GM18861 (cell line): ENCODE measurements at regions not wholly inside any gene's neighbourhood (a gene's known extent, or its start where the extent isn't known, plus 50 kb on each side); places are given as distances from the start of the nearest gene placed in this dataset.

Source experiments
- ATAC-seq: cut with Tn5 transposase; IDR thresholded peaks from one replicate; pipeline ENCODE4 v1.9.1; 2021; ENCODE audit not compliant: unreplicated experiment

DNA sequence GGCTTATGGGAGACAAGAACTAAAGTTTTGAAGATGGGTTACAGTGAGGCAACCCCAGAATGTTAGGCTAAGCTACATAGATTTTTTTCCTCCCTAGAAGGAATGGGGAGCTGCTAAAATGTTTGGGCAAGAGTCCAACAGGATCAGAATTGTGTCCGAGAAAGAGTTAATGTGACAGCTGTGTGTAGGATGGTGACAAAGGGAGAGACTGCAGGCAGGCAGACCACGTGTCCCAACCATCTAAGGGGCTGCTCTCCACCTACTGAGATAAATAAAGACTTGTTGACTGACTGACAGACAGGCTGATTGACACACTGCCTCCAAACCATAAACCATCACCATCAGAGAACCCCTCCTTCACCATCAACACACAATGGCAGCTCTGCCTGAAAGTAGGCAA is 133.7 kb upstream of the CTTNBP2NL start:
- no peak for ATAC-seq

DNA sequence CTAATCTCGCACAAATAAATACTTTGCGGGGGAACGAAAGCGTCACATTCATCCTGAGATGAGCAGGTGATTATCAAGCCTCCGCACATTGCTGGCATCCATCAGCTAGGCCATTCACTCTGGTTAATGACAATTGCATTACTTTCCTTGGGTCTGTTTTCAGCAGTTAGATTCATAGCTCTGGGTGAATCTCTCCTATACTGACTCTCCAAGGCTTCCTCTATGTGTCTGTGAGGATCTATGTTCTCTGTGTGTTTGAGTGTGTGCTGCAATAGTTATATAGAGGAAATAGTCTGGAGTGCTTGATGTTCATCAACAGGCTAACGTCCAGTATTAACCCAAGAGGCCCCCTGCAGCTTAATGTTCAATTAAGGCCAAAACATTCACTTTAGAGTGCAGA is 133.0 kb upstream of the CTTNBP2NL start:
- no peak for ATAC-seq

DNA sequence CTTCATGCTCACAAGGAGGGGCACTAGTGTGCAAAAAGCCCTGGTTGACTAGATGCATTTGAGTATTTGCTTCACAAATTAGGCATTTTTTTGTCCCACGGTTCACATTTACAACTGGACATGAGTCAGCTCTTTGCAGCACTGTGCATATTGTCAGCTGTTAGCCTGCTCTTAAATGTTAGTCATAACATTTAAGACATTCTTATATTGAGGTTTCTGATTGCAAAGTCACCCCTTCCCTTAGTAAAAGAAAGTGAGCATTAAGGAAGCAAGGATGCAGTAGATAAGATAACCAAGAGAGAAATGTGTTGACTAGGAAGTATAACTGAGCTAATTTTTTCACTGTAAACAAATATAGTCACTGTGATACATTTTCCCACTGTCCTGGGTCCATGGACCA is 132.6 kb upstream of the CTTNBP2NL start:
- ATAC-seq = no peak

DNA sequence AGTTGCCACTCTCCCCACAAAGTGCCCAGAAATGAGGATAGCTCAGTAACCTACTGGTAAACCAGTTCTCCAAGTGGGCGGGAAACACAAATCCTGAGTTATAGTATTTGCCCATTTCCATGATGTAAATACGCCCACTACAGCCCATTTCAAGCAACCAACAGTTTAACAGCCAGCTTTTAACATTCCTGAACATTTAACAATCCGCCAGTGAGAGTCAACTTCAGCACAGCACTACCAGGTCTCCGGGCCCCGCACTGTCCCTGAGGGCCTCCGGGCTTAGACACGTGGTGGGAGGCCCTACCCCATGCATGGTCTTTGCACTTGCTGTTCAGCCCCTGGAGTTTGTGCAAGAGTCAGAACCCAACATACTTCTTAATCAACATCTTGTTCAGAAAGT is 132.0 kb upstream of the CTTNBP2NL start:
- no peak for ATAC-seq

DNA sequence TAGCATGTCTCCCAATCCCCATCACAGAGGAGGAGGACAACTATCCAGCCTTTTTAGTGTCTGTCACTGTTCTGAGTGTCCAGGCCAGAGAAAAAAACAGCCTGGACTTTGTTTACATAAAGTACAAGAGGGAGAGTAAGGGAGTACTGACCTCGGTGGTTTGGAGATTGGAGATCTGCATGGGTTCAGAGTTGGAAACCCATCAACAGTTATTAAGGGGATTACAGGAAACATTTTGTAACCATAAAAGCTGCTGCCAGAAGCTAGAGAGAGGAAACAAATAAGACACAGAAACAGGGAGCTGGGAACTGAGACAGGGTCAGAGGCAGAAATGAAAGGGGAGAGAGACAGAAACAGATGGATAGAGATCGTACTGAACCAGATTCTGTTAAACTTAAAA is 131.5 kb upstream of the CTTNBP2NL start:
- ATAC-seq = no peak

DNA sequence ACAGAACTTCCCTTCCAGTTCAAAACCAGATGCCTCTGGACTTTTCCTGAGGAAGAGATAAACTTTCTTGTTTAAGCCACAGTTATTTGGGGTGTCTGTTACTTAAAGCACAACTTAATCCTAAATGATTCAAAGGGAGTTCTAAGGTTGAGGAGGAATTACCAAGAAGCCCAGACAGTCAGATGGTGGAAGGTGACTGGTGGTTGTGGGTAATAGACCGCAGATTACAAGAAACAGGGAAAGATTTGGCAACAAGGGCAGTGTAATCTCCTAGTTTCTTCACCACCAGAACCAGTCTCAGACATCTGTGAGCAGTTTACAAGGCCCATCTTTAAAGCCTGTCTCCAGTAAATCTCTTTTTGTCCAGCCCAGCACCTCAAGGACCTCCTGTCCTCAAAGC is 130.1 kb upstream of the CTTNBP2NL start:
- ATAC-seq = no peak

DNA sequence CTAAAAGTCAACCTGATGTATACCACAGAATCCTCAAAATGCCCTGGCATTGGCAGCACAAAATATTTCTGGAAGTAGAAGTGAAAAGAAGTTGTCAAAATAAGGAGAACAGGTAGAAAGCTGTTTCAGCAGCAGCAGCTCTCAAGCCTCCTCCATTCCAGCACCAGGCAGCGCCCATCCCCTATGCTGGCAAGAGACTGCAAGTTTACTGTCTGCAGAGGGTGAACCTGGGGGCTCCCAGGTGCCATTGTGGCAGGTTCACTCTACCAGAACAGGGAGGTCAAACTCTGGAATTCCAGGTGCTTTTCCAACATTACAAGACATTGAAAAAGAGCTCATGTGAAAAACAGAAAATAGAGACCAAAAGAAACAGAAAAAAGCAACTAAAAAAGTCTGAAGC is 128.8 kb upstream of the CTTNBP2NL start:
- no peak for ATAC-seq

DNA sequence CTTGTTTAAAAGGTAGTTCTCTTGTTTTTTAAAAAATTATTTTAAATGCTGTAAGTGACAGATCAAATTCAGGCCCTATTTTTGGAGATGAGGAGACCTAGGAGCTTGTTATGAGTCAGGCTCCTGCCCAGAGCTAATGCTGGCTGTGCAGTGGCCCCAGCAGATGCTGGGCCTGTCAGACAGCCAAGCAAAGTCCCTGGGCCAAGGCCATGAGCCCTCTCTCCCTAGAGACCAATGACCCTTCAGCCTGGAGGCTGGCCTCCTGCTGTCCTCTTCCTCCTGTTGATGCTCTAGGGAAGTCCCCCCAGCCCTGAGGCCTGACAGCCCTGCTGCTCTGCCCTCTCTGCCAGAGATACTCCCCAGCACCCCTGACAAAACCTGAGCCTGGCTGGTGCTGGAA is 128.1 kb upstream of the CTTNBP2NL start:
- ATAC-seq = no peak

DNA sequence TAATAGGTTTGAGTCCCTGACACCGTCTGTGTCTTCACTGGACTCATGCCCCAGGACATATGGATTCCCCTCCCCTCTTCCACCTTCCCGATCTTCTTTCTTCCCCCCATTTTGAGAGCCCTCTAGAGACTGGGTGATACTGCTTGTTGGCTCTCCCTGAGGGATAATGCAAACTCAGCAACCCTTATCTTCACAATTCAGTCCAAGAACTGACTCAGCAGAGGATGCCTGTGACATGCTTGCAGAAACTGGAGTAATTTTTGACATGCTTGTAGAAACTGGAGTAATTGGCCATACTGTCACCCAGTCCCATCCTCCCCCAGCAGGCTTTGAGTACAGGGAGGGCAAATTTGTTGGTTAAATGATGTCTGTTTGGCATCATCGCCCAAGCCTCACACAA is 127.6 kb upstream of the CTTNBP2NL start:
- no peak for ATAC-seq

DNA sequence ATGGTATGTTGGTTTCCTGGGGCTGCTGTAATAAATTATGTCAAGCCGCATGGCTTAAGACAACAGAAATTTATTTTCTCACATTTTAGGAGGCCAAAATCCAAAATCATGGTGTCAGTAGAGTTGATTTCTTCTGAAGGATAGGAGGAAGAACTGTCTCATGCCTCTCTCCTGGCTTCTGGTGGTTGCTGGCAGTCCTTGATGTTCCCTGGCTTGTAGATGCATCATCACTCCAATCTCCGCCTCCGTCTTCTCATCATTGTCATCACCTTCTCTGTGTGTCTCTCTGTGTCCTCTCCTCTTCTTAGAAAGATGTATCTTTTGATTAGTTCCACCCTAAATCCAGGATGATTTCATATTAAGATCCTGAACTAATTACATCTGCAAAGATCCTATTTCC is 124.7 kb upstream of the CTTNBP2NL start:
- ATAC-seq = no peak

DNA sequence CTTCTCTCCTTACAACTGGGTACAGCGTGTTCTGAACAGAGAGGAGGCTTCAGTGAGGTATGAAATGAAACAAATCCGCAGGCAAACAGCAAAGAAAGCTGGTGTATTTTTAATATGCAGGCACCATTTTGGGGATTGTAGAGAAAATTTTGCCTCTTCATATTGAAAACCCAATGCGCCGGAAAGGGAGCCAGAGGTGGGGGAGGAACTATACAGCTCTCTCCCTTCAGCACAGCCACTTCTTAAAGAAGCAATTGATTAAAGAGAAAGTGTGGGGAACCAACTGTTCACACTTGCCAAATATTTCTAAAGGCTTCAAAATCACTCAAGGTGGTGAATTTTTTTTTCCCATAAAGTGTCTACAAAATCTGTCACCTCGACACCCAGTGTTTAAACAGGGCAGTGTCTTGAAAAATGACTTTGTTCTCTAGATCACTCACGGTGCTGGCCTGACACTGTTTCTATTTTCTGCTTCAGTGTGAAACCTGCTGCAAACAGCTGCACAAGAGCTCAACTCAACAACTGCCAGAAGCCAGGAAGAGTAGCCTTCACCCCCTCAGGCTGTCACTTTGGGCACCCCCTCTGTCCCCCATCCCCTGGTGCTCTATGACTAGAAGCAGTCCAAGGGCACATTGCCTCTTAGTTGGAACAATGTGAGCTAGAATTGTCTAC is 123.8 kb upstream of the CTTNBP2NL start:
- no peak for ATAC-seq

DNA sequence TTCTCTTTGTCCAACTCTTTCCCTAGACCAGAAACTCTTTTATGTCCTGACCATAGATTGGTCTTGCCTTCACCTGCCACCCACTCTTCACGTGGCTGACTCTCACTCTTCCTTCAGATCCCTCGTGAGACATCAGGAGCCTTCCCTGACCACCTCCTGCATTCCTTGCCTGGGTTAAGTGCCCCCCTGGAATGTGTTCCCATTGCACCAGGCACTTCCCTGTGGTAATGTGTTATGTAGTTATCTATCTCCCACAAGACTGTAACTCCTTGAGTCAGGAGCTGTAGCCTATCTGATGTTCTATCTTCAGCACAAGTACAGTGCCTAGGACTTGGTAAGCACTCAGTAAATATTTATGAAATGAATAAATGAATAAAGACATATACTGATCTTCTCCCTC is 111.2 kb upstream of the CTTNBP2NL start:
- ATAC-seq = no peak

DNA sequence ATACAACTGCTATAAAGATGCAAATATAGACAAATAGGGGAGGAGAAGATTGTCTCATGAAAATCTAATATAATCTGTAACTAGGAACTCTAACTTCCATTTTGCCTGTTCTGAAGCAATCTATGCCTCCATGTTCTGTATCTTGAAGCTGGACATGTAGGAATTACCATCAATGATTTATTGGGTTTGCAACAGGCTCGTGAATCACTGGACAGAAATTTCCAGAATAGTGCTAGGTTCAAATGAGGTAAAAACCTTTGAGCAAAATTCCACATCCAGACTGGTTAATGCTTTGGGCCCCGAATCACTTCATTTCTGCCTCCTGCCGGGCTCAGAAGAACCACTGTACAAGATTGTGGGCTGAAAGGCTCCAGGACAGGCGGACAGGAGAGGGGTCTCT is 110.7 kb upstream of the CTTNBP2NL start:
- no peak for ATAC-seq

DNA sequence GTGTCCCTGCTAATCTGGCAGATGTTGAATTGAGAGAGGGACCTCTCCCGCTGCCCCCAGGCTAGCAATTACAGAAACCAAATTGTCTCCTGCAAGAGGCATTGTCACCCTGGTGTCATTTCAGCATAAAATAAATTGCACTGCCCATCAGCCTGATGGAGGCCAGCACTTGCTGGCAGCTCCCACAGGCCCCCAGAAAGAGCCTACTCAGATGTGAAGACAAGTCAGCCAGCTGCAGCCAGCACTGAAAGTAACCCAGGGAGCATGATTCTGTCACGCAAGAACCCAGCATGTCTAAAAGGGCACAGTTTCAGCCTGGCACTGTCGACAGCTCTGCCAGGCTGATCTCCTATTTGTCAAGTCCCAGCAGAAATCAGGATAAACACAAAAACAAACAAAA is 110.3 kb upstream of the CTTNBP2NL start:
- ATAC-seq = no peak

DNA sequence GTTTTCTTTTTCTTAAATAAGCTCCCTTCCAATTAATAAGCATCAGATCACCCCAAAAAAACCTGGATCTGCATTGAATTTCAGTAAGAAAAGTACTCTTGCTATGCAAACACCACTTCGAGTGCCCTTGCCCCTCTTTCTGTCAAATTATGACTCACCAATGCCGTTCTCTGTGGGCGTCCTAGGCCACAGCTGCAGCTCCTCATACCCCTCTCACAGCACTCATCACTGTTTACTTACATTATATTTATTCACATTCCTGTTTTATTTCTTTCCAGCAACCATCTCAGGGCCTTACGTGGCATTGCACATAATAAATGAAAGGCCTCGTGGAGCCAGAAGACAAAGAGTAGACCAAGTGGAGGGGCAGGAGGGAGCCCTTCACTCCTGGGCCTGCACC is 99.1 kb upstream of the CTTNBP2NL start:
- ATAC-seq = no peak

DNA sequence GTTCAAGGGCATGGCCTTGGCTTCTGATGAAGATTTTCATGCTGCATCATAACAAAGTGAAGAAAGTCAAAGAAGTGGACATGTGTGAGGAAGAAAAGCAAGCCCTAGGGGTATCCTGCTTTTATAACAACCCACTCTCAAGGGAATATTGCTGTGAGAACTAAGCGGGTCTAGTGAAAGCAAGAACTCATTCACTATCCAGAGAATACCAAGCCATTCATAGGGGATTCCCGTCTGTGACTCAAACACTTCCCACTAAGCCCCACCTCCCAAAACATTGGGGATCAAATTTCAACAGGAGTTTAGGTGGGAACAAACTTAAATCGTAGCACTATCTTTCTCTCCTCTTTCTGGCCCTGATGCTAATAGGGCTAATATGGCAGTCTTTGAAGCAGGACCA is 98.5 kb upstream of the CTTNBP2NL start:
- ATAC-seq = no peak

DNA sequence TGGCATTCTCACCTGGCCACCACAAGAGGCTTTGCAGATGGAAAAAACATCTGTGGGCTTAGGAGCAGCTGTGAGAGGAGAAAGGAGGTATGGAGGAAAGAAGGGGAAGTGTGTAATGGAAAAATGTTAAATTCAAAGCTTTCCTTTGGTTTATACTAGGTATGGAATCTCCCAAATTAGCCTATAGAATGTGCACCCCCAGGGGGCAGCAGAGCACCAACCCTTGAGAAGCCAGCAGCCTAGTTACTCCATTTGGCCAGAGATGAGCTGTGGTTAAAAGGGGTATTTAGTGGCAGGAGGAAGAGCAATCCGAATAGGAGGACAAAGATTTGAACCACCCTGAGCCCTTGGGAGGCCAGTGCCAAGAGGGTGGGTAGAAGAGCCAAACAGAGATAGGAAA is 97.5 kb upstream of the CTTNBP2NL start:
- no peak for ATAC-seq

DNA sequence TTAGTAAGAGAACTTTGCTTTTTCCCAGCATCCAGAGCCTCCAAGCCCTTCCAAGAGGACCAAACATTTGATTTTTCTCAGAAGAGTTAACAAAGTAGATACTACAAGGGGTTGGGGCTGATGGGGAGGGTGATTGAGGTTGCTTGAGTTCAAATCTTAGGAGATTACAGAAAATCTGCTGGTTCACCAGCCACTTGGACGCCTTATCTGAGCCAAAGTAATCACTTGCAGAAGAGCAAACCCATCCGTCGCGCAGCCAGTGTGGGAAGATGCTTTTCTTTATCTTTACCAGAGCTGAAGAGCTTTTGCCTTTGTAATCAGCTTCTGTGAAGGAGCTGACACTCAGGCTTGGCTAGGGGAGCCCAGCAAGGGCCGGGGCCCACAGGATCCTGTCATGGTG is 91.9 kb upstream of the CTTNBP2NL start:
- no peak for ATAC-seq

DNA sequence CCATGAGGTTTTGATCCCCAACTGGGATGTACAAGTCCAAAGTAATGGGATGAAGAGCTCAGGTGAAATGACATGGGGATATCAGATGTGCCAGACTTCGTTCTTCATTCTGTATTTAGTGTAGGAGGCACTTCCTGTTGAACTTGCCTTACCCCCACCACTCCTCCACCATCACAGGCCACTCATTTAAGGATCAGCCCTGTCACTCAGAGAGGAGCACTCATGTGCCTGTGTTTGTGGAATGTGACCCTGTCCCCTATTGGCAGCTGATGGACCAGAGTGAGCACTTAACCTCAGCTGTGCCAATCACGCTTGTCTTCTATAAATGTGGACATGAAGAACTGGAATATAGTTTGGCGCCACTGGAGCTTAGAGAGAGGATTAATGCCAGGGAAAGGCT is 91.4 kb upstream of the CTTNBP2NL start:
- no peak for ATAC-seq

DNA sequence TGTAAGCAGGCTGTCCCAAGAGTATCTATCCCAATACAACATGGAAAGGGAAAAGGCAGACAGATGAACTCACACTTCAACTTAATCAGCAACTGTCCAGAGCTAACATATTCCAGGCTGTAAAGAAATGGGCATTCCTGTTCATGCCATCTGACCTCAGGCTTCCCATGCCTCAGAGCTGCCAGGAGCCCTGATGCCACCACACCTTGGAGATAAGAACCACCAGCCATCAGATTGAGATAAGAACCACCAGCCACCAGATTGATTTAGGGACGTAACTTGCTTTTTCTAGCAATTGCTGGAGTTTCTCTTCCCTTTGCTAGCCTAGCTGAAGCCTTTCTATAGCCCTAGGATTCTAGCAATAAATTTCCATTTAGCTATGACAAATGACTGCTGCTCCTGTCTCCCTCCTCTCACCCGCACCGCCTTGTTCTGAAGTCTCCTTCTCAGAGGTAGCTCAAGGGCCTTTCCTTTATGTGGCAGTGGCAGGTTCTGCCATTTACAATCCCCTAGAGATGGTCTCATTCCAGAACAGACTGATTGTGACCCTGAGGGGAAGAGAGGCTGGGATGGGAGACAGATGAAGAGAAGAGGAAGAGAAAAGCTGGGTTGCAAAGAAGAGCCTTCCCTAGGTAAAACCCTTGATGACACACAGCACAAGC is 88.0 kb upstream of the CTTNBP2NL start:
- ATAC-seq = no peak

DNA sequence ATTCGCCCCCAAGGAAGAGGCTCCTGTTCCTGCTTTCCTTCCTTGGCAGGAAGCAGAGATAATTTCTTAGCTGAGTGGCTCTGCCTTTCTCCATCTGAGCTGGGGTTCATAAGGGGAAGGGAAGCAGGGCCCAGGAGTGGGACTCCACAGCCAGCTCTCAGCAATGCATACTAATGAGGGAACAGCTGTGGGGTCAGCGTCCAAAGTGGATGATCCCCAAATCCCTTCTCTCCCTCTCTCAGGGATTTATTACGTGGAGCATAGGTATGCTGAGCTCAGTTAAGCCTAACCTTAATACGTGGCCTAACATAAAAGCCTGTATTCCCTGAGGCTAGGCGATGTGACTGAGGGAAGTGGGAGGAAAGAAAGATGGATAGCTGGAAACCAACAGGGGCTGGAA is 87.3 kb upstream of the CTTNBP2NL start:
- no peak for ATAC-seq

DNA sequence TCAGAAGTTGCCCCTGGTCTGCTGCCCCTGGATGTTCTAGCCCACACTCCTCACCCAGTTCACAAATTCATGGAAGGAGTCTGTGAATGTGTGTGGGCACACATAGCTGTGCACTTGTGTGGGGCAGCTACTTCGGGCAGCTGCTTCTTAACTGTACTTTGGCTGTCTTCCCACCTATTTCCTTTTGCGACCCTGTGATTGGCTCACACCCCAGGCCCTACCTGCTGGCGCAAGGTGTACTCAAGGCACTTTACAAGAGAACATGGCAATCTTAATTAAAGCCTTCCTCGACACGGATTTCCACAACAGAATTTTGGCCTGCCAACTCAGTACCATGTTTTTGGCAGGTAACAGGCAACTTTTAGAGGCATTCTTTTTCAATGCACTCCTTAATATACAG is 86.5 kb upstream of the CTTNBP2NL start:
- ATAC-seq = no peak

DNA sequence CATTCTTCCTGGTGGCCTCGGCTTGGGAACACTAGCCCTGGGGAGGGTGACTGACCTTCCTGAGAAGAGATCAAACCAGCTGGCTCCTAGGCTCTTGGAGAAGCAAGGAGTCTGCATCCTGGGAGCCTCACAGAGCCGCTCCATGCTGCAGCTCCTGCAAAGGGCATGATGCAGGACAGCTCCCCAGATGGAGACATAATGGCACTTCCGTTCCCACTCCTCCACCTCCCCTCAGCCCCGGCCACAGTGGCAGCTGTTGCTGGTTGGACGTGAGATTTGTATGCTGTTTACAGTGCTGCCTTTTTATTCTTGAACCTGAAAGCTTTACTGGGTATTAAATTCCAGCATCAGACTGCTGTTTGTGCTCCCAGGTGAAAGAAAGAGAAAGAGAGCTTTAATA is 83.7 kb upstream of the CTTNBP2NL start:
- no peak for ATAC-seq
